Kidney epithelial cell (primary cell): ENCODE measurements at regions not wholly inside any gene's neighbourhood (a gene's known extent, or its start where the extent isn't known, plus 50 kb on each side); places are given as distances from the start of the nearest gene placed in this dataset.
"Not testable (repeated sequence)": the region's sequence is repeated elsewhere in the genome, so short reads cannot be mapped to it uniquely, and the experiment has no call there.

ENCODE experiments used
- DNase-seq: peaks from one replicate; pipeline ENCODE4 v3.0.0-alpha.2; 2010; ENCODE audit warnings: low read depth
- H3K27me3 ChIP-seq: 2 replicates; pipeline ENCODE4 v1.6.0; 2011; ENCODE audit warnings: low read length; ENCODE audit not compliant: control insufficient read depth, insufficient read depth
- H3K36me3 ChIP-seq: 2 replicates; pipeline ENCODE4 v1.5.1; 2011; ENCODE audit warnings: low read length; ENCODE audit not compliant: control insufficient read depth, insufficient read depth
- H3K4me3 ChIP-seq: 2 replicates; pipeline ENCODE4 v1.5.1; 2011; ENCODE audit warnings: low read depth, mild to moderate bottlenecking, control low read depth, low read length
- TF ChIP-seq, protein P1 (sequence below): IDR thresholded peaks from 2 replicates; pipeline ENCODE4 v1.5.1; 2011; ENCODE audit warnings: mild to moderate bottlenecking, moderate library complexity, low read length, control low read depth, inconsistent platforms; ENCODE audit not compliant: insufficient read depth, poor library complexity, severe bottlenecking

DNA sequence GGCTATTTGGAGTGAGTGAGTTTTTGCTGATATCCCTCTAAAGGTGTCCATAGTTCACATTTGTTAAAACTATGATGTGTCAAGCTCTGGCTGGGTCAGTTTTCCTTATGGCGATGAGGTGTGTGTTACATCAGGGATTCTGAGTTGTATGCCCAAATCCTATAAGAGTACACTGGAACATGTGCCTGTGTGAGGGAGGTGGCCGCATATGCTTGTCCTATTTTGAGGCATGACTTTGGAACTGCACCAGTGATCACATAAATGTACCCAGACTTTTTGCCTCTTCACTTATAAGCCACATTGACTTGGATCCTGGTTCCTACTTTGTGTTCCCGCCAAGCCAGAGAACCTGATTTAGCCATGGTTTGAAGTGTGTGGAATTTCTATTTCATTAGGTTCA is 140.3 kb upstream of the RXFP2 start:
- Histone ChIP-seq H3K27me3 (no peaks in the 10 kb centered on the region), H3K4me3 (no peak overlapping the region), H3K36me3 (no peaks in the 10 kb centered on the region)
- TF ChIP-seq, protein P1, sequence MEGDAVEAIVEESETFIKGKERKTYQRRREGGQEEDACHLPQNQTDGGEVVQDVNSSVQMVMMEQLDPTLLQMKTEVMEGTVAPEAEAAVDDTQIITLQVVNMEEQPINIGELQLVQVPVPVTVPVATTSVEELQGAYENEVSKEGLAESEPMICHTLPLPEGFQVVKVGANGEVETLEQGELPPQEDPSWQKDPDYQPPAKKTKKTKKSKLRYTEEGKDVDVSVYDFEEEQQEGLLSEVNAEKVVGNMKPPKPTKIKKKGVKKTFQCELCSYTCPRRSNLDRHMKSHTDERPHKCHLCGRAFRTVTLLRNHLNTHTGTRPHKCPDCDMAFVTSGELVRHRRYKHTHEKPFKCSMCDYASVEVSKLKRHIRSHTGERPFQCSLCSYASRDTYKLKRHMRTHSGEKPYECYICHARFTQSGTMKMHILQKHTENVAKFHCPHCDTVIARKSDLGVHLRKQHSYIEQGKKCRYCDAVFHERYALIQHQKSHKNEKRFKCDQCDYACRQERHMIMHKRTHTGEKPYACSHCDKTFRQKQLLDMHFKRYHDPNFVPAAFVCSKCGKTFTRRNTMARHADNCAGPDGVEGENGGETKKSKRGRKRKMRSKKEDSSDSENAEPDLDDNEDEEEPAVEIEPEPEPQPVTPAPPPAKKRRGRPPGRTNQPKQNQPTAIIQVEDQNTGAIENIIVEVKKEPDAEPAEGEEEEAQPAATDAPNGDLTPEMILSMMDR = no peak
- DNase-seq = no peak

DNA sequence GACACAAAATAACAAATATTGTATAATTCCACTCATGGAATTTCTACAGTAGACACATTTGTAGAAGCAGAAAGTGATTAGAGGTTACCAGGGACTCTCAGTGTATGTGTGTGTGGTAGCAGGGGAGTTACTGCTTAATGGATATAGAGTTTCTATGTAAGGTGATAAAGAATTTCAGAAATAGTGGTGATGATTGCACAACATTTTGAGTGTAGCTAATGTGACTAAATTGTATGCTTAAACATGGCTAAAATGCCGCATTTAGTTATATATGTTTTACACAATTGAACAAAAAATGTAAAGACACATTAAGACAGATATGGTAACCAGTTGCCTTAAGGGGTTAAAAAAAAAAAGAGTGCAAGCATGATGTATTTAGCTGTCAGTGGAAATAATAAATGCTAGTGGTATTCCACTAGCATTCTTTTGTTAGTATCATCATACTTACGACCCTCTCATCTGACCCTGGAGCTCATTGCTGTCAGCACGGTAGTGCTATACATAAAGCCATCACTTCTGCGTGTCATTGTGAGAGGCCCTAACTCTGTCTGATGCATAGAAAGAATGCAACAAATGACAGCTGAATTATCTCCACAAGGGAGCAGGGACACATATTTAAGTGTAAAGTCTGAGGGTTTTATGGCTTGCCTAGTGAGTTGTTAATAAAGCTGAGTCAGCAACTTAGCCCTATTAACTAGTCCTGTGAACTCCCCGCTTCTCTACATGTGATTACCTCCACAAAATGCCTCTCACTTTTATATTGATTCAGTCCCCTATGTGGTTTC is 134.1 kb upstream of the RXFP2 start:
- TF ChIP-seq, protein P1 = no peak
- no peaks in the 10 kb centered on the region for H3K27me3 ChIP-seq
- H3K4me3 ChIP-seq = no peak overlapping the region
- DNase-seq = no peak
- H3K36me3 ChIP-seq = no peaks in the 10 kb centered on the region

DNA sequence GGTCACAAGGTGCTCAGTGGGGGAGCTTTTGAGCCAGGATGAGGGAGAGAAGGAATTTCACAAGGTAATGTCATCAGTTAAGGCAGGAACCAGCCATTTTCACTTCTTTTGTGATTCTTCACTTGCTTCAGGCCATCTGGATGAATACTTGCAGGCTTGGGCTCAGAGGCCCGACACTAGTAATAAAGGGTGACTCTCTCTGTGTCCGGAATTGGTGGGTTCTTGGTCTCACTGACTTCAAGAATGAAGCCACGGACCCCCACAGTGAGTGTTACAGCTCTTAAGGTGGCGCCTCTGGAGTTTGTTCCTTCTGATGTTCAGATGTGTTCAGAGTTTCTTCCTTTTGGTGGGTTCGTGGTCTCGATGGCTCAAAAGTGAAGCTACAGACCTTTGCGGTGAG is 131.8 kb upstream of the RXFP2 start:
- not testable (repeated sequence) for H3K27me3 ChIP-seq, H3K36me3 ChIP-seq, DNase-seq, H3K4me3 ChIP-seq

DNA sequence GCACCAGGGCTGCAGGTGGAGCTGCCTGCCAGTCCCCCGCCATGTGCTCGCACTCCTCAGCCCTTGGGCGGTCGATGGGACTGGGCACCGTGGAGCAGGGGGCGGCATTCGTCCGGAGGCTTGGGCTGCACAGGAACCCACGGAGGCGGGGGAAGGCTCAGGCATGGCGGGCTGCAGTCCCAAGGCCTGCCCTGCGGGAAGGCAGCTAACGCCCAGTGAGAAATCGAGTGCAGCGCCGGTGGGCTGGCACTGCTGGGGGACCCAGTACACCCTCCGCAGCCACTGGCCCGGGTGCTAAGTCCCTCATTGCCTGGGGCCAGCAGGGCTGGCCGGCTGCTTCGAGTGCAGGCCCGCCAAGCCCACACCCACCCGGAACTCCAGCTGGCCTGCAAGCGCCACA is 130.5 kb upstream of the RXFP2 start:
- H3K36me3 ChIP-seq, H3K4me3 ChIP-seq, H3K27me3 ChIP-seq, DNase-seq: not testable (repeated sequence)

DNA sequence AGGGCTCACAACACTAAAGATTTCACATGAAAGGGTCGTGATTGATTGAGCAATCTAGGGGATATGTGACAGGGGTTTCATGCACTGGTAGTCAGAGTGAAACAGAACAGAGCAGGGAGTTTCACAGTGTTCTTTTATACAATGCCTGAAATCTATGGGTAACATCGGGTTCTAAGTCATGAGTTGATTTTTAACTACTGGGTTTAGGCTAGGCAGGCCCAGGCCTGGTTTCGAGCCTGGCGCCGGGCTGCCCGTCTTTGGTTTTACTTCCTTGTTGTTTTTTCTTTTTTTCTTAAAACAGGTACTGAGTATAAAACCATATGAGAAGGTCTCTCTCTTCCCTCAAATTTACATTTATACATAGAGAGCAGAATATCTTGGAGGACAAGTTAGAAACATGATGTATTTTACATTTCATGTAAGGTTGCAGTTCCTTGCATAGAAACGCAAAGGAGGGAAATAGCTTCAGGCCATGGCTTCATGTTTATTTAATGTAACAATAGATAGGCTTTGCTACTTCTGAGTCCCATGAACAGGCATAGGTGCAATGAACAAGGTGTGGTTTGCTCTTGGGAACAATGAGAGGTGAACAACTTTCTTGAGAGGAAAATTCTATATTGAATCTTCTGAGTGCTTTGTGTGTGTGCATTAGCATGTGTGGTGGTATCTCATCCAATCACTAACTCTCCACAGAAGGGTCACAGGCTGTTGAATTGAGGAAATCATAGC is 128.9 kb upstream of the RXFP2 start:
- Histone ChIP-seq H3K27me3 (no peaks in the 10 kb centered on the region), H3K36me3 (no peaks in the 10 kb centered on the region), H3K4me3 (no peak overlapping the region)
- DNase-seq = no peak
- TF ChIP-seq, protein P1 = no peak

DNA sequence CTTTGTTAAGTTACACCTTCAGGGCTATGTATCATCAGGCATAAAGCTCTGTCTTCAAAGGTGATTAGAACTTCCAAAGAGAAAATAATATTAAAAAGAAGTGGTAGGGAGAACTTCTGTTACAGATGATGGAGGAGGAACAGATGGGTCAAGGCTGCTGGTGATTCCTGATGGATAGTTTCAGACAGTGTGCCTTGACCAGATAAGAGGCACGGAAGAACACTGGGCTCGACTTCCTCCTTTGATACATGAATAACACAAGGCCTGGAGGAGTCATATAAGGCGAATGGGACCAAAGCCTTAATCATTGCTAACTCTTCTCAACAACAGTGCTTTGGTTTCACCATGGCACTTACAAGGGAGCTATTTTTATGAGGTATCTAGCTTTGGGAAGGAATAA is 128.1 kb upstream of the RXFP2 start:
- H3K4me3 ChIP-seq = no peak overlapping the region
- no peaks in the 10 kb centered on the region for H3K36me3 ChIP-seq
- TF ChIP-seq, protein P1 = no peak
- H3K27me3 ChIP-seq = no peaks in the 10 kb centered on the region
- DNase-seq = no peak
